Endothelial cell of umbilical vein (primary cell): ENCODE measurements at regions not wholly inside any gene's neighbourhood (a gene's known extent, or its start where the extent isn't known, plus 50 kb on each side); places are given as distances from the start of the nearest gene placed in this dataset.

Experiments used
- EZH2 ChIP-seq: IDR thresholded peaks from 2 replicates; pipeline ENCODE4 v1.6.1; 2012; ENCODE audit warnings: borderline replicate concordance, low read depth, mild to moderate bottlenecking, moderate library complexity, low read length, inconsistent platforms; ENCODE audit not compliant: severe bottlenecking
- JUN ChIP-seq: IDR thresholded peaks from 2 replicates; pipeline ENCODE4 v1.6.1; 2011; ENCODE audit warnings: borderline replicate concordance, low read depth; ENCODE audit not compliant: insufficient read length, insufficient read depth
- MYC ChIP-seq: IDR thresholded peaks from one replicate; pipeline ENCODE4 v1.6.1; 2011; ENCODE audit warnings: mild to moderate bottlenecking, low read depth, low read length
- POLR2A ChIP-seq: IDR thresholded peaks from 2 replicates; pipeline ENCODE4 v1.6.1; 2012; ENCODE audit warnings: low read depth, mild to moderate bottlenecking, control low read depth, low read length
- POLR2AphosphoS5 ChIP-seq: IDR thresholded peaks from 2 replicates; pipeline ENCODE4 v1.6.1; 2012; ENCODE audit warnings: low read depth, mild to moderate bottlenecking, control low read depth, low read length, moderate library complexity; ENCODE audit not compliant: insufficient read depth
- TF ChIP-seq, protein P1 (sequence below), 2 donors: IDR thresholded peaks; 1 replicate in 1 of 2; 2 replicates in 1 of 2; pipeline ENCODE4 v1.5.1; 2011; ENCODE audit warnings: low read length in 2 of 2, mild to moderate bottlenecking in 2 of 2, moderate library complexity in 2 of 2, control low read depth in 1 of 2, inconsistent platforms in 1 of 2, low read depth in 1 of 2; ENCODE audit not compliant: insufficient read depth in 1 of 2; ENCODE audit errors: extremely low read depth in 1 of 2

DNA sequence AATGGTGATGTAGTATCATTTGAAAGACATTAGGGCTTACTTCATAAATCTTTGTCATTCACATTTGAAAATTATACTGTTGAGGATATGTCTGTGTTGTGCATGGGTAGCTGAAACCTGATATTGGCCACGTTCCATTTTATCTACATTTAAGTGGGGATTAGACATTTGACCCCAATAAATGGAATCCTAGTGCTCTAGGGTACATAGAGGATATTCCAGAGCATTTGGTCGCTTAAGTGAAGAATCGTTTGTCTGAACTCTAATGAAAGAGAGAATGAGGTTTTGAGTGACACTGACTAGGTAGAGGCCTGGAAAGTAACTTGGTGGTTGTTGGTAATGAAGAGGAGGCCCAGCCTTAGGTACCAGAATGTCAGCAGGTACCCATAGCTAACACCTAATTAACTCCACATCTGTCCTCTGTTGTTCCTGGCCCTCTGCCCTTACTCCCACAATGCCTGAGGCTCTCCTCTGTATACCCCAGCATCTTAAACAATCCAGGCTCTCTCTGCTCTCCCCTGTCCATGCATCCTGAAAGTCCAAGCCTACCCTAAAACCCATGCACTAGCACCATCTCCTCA, 299.5 kb upstream of the KLF3 start:
- TF ChIP-seq POLR2A (no peak), JUN (no peak), POLR2AphosphoS5 (no peak), EZH2 (no peak), MYC (no peak)
- TF ChIP-seq, protein P1, sequence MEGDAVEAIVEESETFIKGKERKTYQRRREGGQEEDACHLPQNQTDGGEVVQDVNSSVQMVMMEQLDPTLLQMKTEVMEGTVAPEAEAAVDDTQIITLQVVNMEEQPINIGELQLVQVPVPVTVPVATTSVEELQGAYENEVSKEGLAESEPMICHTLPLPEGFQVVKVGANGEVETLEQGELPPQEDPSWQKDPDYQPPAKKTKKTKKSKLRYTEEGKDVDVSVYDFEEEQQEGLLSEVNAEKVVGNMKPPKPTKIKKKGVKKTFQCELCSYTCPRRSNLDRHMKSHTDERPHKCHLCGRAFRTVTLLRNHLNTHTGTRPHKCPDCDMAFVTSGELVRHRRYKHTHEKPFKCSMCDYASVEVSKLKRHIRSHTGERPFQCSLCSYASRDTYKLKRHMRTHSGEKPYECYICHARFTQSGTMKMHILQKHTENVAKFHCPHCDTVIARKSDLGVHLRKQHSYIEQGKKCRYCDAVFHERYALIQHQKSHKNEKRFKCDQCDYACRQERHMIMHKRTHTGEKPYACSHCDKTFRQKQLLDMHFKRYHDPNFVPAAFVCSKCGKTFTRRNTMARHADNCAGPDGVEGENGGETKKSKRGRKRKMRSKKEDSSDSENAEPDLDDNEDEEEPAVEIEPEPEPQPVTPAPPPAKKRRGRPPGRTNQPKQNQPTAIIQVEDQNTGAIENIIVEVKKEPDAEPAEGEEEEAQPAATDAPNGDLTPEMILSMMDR (IDR thresholded peaks at IDR 0.05; ENCODE audit: extremely low read depth in 1 of 2, insufficient read depth in 1 of 2, low read depth in 1 of 2, low read length in 2 of 2) = no peak
